Astrocyte (in vitro differentiated cells and primary cell): ENCODE measurements at regions not wholly inside any gene's neighbourhood (a gene's known extent, or its start where the extent isn't known, plus 50 kb on each side); places are given as distances from the start of the nearest gene placed in this dataset.

Experiments used
- CTCF ChIP-seq: IDR thresholded peaks from 2 replicates; pipeline ENCODE4 v1.5.1; 2011; ENCODE audit warnings: low read depth, mild to moderate bottlenecking, inconsistent platforms, low read length, moderate library complexity; ENCODE audit not compliant: insufficient read depth
- EZH2 ChIP-seq: IDR thresholded peaks from 2 replicates; pipeline ENCODE4 v1.6.1; 2012; ENCODE audit warnings: mild to moderate bottlenecking, low read length, inconsistent platforms; ENCODE audit not compliant: insufficient read depth

GRCh38 chr22:25478111-25478510, 86.4 kb upstream of the GRK3 start:
- no peak for TF ChIP-seq EZH2
- no peak for TF ChIP-seq CTCF
